Body of pancreas (tissue), 4 donors: ENCODE measurements at regions not wholly inside any gene's neighbourhood (a gene's known extent, or its start where the extent isn't known, plus 50 kb on each side); places are given as distances from the start of the nearest gene placed in this dataset.

Source experiments
- ATAC-seq: fragments of 150-250 bp; one replicate; pipeline ENCODE4 v1.9.1; 2016
- DNase-seq, 4 donors: peaks; one replicate each; pipeline ENCODE4 v3.0.0-alpha.2; 2019
- H3K27ac ChIP-seq, 4 donors: fragments of 200-600 bp; sonication (generic); 1 replicate in 3 of 4; 2 replicates in 1 of 4; pipeline versions ENCODE4 v1.5.1 to v1.6.1; 2016 to 2019; ENCODE audit warnings: mild to moderate bottlenecking in 1 of 4, mixed read lengths in 1 of 4, moderate library complexity in 1 of 4
- H3K27me3 ChIP-seq, 2 donors: fragments of 200-600 bp; sonication (generic); one replicate each; pipeline ENCODE4 v1.6.0; 2016; ENCODE audit warnings: mild to moderate bottlenecking in 1 of 2
- H3K36me3 ChIP-seq, 2 donors: fragments of 200-600 bp; sonication (generic); replicated peaks in 1 of 2; 2 replicates each; pipeline ENCODE4 v1.5.1; 2016; ENCODE audit warnings: low read depth in 2 of 2; ENCODE audit not compliant: insufficient read depth in 1 of 2
- H3K4me1 ChIP-seq: fragments of 200-600 bp; sonication (generic); one replicate; pipeline ENCODE4 v1.6.0; 2016
- H3K4me3 ChIP-seq, 2 donors: fragments of 200-600 bp; sonication (generic); 1 replicate in 1 of 2; 2 replicates in 1 of 2; pipeline ENCODE4 v1.5.1; 2016 to 2019
- H3K9me3 ChIP-seq, 3 donors: fragments of 200-600 bp; sonication (generic); 1 replicate in 2 of 3; 2 replicates in 1 of 3; pipeline ENCODE4 v1.5.1; 2016
- CTCF ChIP-seq, 7 experiments: fragments of 450-650 bp in 4 of 7; fragments of 200-600 bp in 3 of 7; sonication (generic) in 3 of 7; IDR thresholded peaks; one replicate each; pipeline ENCODE4 v1.5.1; 2016 to 2019; ENCODE audit warnings: antibody characterized with exemption in 7 of 7
- POLR2A ChIP-seq, 3 donors: fragments of 450-650 bp; IDR thresholded peaks; one replicate each; pipeline ENCODE4 v1.6.1; 2016; ENCODE audit warnings: antibody characterized with exemption in 3 of 3, mild to moderate bottlenecking in 2 of 3
- WGBS, 2 donors: methylation state at CpG; one replicate each; pipeline ENCODE4 v1.1.5; 2017; 5-methylcytosine and 5-hydroxymethylcytosine counted together
- intact Hi-C: fragments of 100-400 bp; cut with DNase I; formaldehyde crosslinking; loops from one replicate; pipeline ENCODE4 v1.15.1; 2023

- H3K4me1 ChIP-seq, result no peaks in the 10 kb centered on the region
- intact Hi-C loops, result no loop called here
- TF ChIP-seq POLR2A (IDR thresholded peaks at IDR 0.05) (no peak), CTCF (IDR thresholded peaks at IDR 0.05) (no peak)
- 67 to 91% methylated on average over 1 of the region's 1 CpG for WGBS, 2 donors
- H3K27me3 ChIP-seq, result no peaks in the 10 kb centered on the region
- H3K9me3 ChIP-seq, result no peaks in the 10 kb centered on the region
- DNase-seq (no peak), ATAC-seq (no peak)
- no peak overlapping the region for H3K27ac ChIP-seq
- H3K36me3 ChIP-seq, result no peaks in the 10 kb centered on the region
- no peak overlapping the region for H3K4me3 ChIP-seq
These were observed 691.3 kb upstream of the CXADR start for GRCh38 chr21:16821588-16821987.

DNA sequence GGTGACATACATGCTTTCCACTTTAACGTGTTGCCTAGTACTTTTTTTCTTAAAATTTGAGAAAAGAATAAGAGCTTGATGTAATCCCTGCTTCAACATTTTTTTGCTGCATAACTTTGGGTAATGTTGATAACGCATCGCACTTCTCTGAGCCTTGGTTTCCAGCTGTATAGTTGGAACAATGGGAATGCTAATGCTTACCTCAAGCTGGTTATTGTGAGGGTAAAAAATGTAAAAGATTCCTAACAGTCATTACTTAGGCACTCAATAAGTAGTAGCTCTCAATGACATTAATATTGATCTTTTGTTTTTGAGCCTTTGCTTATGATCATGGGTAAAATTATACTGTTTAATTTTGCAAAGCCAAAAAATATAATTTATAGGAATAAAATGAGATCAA is 683.3 kb upstream of the CXADR start:
- no peaks in the 10 kb centered on the region for H3K36me3 ChIP-seq
- H3K9me3 ChIP-seq, result no peaks in the 10 kb centered on the region
- 64 to 76% methylated on average over 3 of the region's 3 CpGs for WGBS, 2 donors
- TF ChIP-seq POLR2A (IDR thresholded peaks at IDR 0.05) (no peak), CTCF (IDR thresholded peaks at IDR 0.05) (no peak)
- no peaks in the 10 kb centered on the region for H3K4me1 ChIP-seq
- intact Hi-C loops, result no loop called here
- no peak overlapping the region for H3K4me3 ChIP-seq
- DNase-seq (no peak), ATAC-seq (no peak)
- H3K27ac ChIP-seq, result no peak overlapping the region
- no peaks in the 10 kb centered on the region for H3K27me3 ChIP-seq

DNA sequence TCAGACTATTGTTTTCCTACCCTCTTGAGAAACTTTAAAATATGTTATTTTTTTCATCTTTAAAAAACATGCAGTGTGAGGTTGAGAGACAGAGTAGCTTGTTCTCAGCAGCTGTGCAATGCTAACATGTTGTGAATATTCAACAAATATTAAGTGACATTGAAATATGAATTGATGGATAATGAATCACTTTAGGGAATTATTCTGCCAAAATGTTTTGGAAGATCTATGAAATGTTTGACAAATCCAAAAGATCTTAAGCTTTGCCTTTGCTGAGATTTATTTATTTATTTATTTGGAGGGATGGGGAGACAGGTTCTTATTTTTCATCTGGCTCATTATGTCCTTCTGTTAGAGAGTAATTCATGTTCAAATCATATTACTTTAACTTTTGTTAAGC is 680.1 kb upstream of the CXADR start:
- Histone ChIP-seq H3K4me3 (no peak overlapping the region), H3K4me1 (no peaks in the 10 kb centered on the region), H3K27me3 (no peaks in the 10 kb centered on the region), H3K27ac (no peak overlapping the region), H3K9me3 (no peaks in the 10 kb centered on the region), H3K36me3 (no peaks in the 10 kb centered on the region)
- TF ChIP-seq CTCF (IDR thresholded peaks at IDR 0.05), result no peak
- no peak for TF ChIP-seq POLR2A (IDR thresholded peaks at IDR 0.05)
- ATAC-seq (no peak), DNase-seq (no peak)
- intact Hi-C loops, result no loop called here

- no peaks in the 10 kb centered on the region for H3K27me3 ChIP-seq
- H3K27ac ChIP-seq, result no peak overlapping the region
- intact Hi-C loops, result no loop called here
- H3K4me3 ChIP-seq, result no peak overlapping the region
- ATAC-seq, result no peak
- 76 to 80% methylated on average over 1 of the region's 1 CpG for WGBS, 2 donors
- no peaks in the 10 kb centered on the region for H3K36me3 ChIP-seq
- no peaks in the 10 kb centered on the region for H3K9me3 ChIP-seq
- no peaks in the 10 kb centered on the region for H3K4me1 ChIP-seq
- no peak for DNase-seq
- no peak for TF ChIP-seq CTCF (IDR thresholded peaks at IDR 0.05)
- TF ChIP-seq POLR2A (IDR thresholded peaks at IDR 0.05), result no peak
These were observed 678.1 kb upstream of the CXADR start for GRCh38 chr21:16834791-16835190.

- Histone ChIP-seq H3K27ac (no peak overlapping the region), H3K9me3 (no peaks in the 10 kb centered on the region), H3K27me3 (no peaks in the 10 kb centered on the region), H3K4me1 (no peaks in the 10 kb centered on the region), H3K4me3 (no peak overlapping the region), H3K36me3 (no peaks in the 10 kb centered on the region)
- intact Hi-C loops, result no loop called here
- ATAC-seq (no peak), DNase-seq (no peak)
- TF ChIP-seq POLR2A (IDR thresholded peaks at IDR 0.05), result no peak
- TF ChIP-seq CTCF (IDR thresholded peaks at IDR 0.05), result no peak
These were observed 675.5 kb upstream of the CXADR start for GRCh38 chr21:16837321-16837720.
